ENCODE measurements at regions not wholly inside any gene's neighbourhood (a gene's known extent, or its start where the extent isn't known, plus 50 kb on each side); places are given as distances from the start of the nearest gene placed in this dataset.
"Not testable (repeated sequence)": the region's sequence is repeated elsewhere in the genome, so short reads cannot be mapped to it uniquely, and the experiment has no call there.

DNA sequence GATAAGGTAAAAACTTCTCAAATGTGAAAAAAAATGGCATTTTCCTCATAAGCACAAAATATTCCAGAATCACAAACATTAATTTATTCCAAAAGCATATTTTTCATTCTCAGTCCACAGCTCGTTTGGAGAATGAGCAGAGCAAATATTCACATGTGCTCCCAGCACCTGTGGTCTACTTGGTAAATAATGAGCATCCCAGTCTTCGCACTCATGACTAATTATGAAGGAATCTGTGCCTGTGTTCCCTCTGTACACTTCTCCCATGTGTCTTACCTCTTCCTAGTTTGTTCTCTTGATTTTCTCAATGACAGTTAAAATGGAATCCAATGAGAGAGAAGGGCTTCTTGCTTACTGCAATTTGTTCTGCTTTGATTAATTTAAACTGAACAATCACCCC lies 671.0 kb upstream of the SOX11 start:
- DNase-seq: no peak

DNA sequence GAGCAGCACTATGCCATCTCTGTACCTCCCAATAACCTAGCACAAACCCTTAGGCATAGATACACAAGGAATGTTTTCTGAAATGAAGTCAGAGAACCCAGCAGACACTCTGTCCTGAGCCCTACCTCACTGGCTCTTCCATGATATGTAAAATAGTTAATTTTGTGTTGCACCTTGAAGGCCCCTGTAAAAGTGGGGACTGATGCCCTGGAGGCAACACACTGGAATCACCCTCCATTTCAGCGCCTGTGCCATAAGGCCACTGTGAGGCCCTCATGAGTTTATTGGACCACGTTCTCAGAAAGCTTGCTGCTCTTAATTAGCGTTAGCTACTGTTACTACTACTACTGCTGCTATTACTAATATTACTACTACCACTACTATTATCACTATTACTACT lies 670.1 kb upstream of the SOX11 start:
- no peak for DNase-seq

DNA sequence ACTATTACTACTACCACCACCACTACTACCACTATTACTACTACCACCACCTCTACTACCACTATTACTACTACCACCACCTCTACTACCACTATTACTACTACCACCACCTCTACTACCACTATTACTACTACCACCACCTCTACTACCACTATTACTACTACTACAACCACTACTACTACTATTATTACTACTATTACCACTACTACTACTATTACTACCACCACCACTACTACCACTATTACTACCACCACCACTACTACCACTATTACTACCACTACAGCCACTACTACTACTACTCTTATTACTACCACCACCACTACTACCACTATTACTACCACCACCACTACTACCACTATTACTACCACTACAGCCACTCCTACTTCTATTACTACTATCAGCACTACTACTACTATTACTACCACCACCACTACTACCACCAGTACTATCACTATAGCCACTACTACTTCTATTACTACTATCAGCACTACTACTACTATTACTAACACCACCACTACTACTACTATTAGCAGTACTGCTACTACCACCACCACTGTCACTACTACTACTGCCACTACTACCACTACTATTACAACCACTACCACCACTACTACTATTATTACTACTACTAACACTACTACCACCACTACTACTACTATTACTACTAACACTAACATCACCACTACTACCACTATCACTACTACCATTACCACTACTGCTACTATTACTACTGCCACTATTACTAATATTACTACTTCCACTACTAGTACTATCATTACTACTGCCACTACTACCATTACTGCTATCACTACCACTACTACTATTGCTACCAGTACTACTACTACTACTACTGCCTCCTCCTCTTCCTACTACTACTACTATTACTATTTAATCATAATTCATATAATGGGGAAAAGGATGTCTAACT lies 669.2 kb upstream of the SOX11 start:
- DNase-seq: not testable (repeated sequence)

DNA sequence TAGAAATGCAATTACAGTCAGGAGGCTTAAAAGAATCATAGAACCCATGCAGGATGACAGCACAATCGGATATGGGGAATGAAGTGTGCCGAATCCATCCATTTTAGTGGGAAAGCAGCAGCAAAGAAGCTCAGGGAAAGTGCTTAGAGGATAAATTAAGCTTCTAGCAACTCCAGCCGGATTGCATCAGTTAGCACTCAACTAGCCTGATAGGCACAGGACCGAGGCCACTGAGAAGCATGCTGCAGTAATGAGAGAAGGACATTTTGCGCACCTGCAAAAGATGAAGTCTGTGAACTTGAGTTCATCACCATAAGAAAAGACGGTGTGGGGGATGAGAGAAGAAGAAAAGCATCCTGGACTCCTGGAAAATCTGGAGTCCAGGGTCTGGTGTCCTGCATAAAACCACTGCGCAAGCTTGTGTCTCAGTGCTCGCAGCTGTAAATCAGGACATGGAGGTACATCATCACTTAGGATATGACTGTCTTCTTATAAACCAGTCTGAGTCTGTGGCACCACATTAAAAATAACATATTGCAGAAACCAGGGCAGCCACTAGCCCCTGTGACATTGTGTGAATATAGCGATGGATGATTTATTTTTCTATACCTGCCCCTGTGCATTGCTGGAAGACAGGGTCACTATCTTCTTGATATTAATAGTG lies 665.5 kb upstream of the SOX11 start:
- DNase-seq: no peak

DNA sequence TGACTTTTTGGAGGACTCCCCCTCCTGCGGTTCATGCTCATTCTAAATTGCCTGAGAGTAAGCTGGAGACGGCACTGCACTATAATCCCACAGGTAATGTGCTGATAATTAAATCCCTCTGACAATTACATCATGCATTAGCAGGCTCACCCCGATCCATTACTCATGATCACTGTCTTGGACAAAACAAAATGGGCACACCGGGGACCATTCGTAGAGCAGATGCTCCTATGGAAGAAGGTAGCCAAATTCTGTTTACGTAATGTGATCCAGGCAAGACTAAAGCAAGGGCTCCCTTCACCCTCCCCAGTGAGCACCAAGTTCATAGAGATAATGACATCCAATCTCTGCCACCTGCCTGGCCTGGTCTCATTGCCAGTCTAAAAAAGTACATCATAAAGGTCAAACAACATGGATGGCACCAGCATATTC lies 657.1 kb upstream of the SOX11 start:
- no peak for DNase-seq

DNA sequence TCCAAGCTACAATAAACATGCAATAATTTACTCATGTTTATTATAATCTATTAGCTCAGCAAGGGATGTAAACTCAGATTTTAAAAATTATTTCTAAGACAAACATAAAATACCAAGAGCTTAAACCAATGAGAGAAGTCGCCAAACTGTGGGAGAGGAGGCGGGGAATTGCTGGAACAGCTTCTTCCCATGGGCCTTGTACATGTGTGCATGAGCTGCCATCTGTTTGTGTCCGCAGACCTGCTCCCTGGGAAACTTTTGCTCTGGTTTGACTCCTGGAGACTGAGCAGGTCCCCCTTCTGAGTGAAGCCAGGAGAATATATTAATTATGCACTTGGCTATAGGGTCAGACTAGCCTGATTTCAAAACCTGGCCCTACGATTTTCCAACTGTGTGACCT lies 655.9 kb upstream of the SOX11 start:
- no peak for DNase-seq

DNA sequence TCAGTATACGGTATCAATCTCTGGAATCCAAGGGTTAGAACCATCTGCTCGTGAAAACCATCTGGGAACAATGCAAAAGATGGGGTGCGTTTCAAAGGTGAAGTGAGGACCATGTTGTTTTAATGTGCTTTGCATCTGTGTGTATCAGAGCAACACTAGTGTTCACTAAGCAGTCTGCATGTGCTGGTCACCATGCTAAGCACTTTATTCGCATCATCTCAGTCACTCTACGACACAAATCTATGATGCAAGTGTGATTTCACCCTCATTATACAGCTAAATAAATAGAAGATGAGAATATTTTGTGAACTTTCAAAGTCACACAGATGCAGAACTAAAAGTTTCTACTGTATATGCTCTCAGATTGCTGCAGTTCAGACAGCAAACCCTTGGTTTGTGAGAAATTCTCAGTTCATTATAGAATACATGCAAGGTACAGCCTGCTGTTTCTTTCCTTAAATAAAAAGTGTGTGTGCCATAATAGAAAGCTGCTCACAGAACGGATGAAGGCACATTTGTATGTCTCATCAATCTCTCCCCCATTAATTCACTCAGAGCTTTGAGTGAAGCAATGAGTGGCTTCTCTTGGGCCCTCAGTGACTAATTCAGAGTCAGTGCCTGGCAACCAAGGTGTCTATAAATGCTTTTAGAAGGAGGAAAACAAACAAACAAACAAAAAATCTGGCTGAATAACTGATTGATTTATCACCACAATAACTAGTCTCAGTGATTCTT lies 652.8 kb upstream of the SOX11 start:
- DNase-seq: no peak

DNA sequence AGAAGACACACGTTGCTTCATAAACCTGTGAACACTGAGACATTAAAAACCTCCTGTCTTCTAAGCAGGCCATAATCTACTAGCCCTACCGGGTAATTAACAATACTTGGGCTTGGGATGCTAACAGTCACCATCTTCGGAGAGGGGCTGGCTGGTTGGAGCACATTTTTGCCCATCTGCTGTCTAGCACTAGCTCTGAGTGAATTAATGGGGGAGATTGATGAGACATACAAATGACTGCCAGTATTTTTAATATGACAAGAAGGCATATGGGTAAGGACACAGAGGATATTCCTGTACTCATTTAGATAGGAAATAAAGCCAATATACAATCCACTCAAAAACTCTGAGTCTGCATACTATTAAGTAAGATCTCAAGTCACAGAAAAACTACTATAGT lies 651.6 kb upstream of the SOX11 start:
- DNase-seq: no peak

DNA sequence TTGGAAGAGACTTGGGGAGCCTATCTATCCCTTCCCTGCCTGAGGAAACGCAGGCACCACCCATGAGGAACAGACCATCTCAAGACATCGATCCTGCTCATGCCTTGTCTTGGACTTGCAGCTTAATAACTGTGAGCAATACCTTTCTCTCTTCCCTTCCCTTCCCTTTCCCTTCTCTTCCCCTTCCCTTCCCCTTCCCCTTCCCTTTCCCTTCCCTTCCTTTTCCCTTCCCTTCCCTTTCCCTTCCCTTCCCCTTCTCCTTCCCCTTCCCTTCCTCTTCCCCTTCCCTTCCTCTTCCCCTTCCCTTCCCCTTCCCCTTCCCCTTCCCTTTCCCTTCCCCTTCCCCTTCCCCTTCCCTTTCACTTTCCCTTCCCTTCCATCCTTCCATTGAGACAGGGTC lies 650.7 kb upstream of the SOX11 start:
- DNase-seq: no peak

DNA sequence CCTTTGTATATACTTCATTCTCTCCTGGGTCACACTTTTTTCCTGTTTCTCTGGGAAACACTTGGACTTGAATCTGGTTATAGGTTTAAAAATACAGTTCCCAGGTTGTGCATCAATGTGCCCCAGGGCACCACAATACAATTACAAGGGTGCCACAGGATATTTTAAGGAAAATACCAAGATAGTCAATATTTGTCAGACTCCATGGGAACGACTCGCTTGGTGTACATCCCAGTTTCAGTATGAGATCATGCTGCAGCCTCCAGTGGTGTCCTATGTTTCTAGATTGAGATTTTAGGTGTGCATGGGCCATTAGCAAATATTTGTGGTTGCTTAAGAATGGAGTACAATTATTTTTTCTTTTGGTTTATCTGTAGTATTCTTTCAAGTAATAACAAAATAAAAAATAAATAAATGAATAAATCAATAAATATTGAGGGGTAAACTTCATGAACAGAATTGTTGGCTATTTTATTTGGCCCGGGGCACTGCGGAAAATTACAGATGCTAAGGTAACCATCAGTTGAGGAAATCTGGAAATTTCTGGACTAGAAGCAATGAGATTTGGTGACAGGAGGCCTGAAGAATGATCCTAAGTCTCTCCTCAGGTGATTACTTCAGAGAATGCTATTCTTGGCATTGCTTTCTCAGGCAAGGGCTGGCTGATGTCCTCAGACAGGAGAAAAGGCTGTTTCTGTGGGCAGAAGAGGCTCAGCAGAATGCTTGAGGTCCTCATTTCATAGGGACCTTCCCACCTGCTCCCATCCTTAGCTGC lies 649.3 kb upstream of the SOX11 start:
- no peak for DNase-seq

DNA sequence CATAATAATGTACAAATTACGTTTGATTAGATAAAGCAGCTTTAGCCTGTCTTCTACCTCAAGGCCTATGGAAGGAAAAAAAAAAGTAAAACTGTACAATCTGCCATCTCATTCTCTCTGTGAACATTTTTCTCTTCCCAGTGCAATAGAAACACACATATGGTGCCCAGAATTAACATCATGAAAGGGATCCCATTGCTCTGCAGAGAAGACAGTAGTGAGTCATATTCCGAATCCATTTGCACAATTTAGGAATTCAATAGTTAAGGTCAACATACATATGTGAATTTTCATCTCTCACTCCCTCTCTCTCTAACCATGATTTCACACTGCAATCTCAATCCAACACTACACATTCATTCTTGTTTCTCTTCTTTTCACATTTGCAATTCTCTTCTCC lies 640.9 kb upstream of the SOX11 start:
- no peak for DNase-seq

DNA sequence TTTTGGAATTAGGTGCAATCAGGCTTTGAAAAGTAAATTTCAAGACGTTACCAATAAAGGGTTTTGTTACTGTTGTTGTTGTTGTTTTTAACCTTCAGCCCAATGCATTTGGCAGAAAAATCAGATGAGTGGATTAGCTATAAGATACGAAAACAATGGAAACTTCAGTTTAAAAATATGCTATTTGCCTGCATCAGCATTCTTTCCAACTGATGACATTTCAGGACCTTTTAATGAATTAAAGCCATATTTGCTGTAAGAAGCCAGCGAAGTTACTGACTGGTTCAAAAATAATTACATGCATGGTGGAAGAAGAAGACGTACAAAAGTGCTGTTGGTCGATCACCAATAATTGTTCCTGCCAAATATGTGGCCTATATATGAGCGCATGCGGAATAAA lies 639.3 kb upstream of the SOX11 start:
- DNase-seq: no peak

DNA sequence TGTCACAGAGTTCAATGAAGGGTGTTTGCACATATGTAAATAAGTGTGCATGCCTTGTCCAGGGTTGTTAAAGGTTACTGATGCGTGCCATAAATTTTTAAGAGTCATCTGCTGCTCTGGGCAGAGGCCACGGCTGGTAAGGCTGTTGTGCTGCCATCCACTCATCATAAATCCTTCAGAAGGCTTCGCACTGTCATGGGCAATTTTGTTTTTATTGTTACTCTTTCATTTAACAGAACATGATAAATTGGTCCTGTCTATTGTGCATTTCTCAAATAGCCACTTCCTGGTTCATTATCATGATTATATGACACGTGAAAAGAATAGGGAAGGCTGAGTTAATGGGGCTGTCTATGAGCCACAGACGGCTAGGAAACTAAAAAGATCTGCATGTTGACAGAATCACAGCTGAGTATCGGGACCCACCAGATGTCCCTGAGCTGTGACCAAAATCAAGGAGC lies 634.3 kb upstream of the SOX11 start:
- DNase-seq: no peak

DNA sequence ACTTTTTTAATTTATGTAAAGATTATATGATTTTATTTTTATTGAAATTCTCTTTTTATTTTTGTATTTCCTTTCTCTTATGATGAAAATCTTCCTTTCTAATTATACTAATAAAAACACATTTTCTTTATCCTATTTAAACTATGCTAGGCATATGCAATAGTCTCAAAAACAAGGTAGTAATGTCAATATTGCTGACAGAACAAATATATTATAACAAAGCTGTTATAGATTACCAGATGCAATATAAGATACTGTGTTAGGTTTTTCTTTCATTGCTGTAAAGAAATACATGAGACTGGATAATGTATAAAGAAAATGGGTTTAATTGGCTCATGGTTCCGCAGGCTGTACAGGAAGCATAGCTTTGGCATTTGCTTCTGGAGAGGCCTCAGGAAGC lies 631.2 kb upstream of the SOX11 start:
- no peak for DNase-seq

DNA sequence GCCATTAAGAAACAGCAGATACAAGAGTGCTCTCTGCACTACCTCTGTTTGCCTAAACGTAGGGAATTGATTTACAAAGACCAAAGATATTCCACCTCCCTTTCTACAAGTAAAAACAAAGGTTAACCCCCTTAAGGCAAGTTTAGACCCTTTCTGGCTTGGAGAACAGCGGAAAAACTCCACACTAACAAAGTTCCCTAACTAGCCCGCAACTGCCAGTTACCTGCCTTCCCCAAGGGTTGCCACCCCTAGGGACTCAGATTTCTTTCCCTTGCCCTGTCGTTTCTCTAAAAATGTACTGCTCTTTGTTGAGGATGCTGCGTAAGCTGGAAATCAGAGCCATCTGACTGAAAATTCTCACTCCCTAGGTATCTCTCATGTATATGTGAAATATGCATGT lies 627.5 kb upstream of the SOX11 start:
- no peak for DNase-seq

DNA sequence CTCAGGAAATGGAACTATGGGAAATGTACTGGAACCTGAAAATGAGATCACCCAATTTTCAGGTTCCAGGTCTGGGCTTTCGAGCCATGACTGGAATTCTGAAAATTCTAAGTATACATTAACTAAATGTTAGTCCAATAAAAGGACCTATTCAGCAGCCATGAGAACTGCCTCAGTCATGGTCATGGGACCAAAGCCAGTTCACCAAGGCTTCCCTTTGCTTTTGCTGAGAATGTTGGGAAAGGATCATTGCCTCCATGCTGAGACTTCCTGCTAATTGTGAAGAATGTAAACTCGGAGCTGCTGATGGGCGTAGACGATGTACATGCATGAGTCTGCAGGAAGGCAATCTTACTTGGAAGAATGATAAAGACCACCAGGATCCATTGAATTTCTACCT lies 624.4 kb upstream of the SOX11 start:
- DNase-seq: no peak

DNA sequence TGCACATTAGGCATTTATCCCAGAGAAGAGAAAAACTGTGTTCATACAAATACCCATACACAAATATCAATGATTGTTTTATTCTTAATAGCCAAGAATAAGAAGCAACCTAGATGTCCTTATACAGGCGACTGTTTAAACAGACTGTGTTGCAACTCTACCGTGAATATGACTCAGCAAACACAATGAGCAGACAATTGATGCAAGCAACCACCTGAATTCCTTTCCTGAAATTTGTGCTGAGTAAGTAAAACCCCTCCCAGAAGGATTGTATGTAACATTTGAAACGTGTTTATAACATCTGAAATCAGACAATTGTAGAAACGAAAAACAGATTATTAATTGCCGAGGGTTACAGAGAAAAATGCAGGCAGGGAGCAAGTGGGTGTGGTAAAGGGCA lies 621.9 kb upstream of the SOX11 start:
- DNase-seq: no peak

DNA sequence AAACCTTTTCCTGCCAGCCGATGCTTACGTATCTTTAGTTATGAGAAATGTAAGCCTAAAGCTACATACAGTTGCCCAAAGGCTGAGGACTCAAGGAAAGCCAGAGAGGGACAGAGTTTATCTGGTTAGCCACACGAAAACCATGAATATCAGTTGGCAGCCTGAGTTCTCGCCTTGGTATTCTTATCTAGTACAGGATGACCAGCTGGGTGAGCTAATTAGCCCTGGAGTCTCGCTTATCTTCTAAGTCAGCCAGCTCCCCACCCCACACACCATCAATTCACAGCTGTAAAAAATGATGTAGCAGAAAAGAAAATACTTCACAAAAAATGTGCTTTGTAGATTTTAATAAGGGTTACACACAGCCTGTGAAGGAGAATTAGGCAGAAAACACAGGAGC lies 617.5 kb upstream of the SOX11 start:
- DNase-seq: no peak

DNA sequence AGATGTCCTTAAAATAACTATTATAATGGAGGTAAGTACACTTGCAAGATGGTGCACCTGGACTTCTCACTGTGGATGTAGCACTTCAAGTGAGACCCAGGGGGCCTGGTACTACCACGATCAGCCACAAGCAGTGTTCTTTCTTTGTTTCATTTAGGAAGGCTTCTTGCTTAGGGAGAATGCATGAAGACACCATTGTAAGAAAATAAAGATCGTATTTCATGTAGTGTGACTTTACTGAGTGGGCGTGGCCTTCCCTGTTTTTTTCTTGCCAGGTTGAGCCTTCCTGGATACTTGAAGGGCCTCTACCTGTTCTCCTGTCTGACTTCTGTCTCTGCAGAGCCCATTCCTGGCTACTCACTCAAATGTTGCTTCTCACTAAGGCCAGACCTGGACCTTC lies 615.6 kb upstream of the SOX11 start:
- no peak for DNase-seq

DNA sequence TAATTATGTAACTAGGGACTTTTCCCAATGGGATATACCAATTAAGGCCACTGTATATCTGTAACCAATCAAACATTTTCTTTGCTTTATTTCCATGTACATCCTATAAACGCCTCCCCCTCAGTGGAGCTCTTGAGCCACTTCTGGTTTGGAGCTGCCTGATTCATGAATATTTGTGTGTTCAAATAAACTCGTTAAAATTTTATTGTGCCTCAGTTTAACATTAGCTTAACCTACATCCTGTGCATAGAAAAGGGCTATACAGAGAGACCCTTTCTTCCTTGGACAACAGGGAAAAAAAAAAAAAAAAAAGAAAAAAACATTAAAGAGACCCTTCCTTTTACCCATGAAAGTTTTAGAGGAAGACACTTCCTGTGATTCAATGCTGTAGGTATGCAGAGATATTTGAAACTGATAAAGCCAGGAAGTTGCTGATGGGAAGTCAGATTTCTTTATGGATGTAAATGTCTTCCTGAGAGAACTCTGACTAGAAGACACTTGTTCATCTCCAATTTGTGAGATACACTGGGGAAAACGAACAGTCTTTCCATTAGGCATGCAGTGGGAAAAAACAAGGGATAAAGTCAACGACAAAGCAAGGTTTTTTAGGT lies 614.6 kb upstream of the SOX11 start:
- DNase-seq: no peak

DNA sequence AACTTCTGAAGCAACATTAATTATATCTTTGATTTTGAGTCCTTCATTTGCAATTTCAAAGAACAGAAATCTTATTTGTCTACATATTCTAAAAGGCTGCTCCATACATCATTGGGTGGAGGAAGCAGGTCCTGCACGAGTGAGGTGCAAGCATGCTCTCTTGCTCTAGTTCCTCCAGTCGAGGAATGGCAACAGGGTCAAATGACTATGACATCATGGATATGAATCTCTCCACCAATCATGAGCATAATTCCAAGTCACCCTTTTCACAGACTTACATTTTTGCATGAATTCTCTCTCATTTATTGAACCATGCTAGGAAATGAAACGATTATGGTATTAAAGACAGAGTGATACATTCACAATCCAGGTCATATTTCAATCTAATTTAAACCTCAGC lies 608.8 kb upstream of the SOX11 start:
- DNase-seq: no peak

DNA sequence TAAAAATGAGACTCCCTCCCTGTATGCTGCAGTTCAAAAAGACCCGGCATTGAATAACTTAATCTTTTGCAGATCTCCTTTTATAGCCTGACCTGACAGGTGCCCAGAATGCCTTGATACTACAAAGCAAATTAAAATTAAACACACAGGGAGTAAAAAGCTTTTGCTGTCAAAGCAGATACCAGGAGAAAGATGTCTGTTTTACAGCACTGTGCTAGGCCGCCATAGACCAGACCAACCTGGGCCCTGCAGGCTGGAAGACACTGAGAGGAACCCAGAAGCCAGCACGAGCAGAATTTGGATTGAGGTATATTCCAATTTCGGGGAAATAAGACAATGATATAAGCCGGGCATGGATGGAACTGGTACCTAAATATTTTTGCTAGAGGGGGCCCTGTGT lies 602.8 kb upstream of the SOX11 start:
- DNase-seq: no peak
